Tibial nerve (tissue), 4 donors: ENCODE measurements at regions not wholly inside any gene's neighbourhood (a gene's known extent, or its start where the extent isn't known, plus 50 kb on each side); places are given as distances from the start of the nearest gene placed in this dataset.

Experiments
- DNase-seq, 2 donors: peaks; one replicate each; pipeline ENCODE4 v3.0.0-alpha.2; 2019; ENCODE audit warnings: low spot score in 2 of 2
- H3K27ac ChIP-seq, 4 donors: fragments of 200-600 bp; sonication (generic) in 3 of 4; one replicate each; pipeline ENCODE4 v1.5.1; 2017 to 2019; ENCODE audit warnings: mild to moderate bottlenecking in 1 of 4
- H3K27me3 ChIP-seq, 2 donors: fragments of 200-600 bp; sonication (generic) in 1 of 2; one replicate each; pipeline versions ENCODE4 v1.5.1 to v1.6.0; 2017 to 2019
- H3K36me3 ChIP-seq, 3 donors: fragments of 200-600 bp; sonication (generic); one replicate each; pipeline ENCODE4 v1.5.1; 2018 to 2019
- H3K4me1 ChIP-seq, 4 donors: fragments of 200-600 bp; sonication (generic) in 3 of 4; one replicate each; pipeline ENCODE4 v1.5.1; 2017 to 2019
- H3K4me3 ChIP-seq, 4 donors: fragments of 200-600 bp; sonication (generic) in 3 of 4; one replicate each; pipeline ENCODE4 v1.5.1; 2017 to 2019; ENCODE audit warnings: mild to moderate bottlenecking in 1 of 4, moderate library complexity in 1 of 4
- H3K9me3 ChIP-seq, 4 donors: fragments of 200-600 bp; sonication (generic) in 3 of 4; one replicate each; pipeline ENCODE4 v1.5.1; 2017 to 2019
- EP300 ChIP-seq, 2 donors: sonication (generic); formaldehyde crosslinking; IDR thresholded peaks; one replicate each; pipeline ENCODE4 v1.6.1; 2017; ENCODE audit warnings: antibody characterized with exemption in 2 of 2, mild to moderate bottlenecking in 1 of 2
- POLR2A ChIP-seq, 2 donors: fragments of 450-650 bp; IDR thresholded peaks; one replicate each; pipeline ENCODE4 v1.6.1; 2017; ENCODE audit warnings: antibody characterized with exemption in 2 of 2, mild to moderate bottlenecking in 2 of 2, moderate library complexity in 2 of 2
- WGBS, 2 donors: methylation state at CpG; one replicate each; pipeline ENCODE4 v1.1.5; 2018; 5-methylcytosine and 5-hydroxymethylcytosine counted together
- TF ChIP-seq, protein P1 (sequence below), 5 experiments: fragments of 200-600 bp in 3 of 5; fragments of 450-650 bp in 2 of 5; sonication (generic) in 3 of 5; IDR thresholded peaks; one replicate each; pipeline ENCODE4 v1.5.1; 2016 to 2019; ENCODE audit warnings: antibody characterized with exemption in 5 of 5, mild to moderate bottlenecking in 3 of 5, moderate library complexity in 2 of 5

DNA sequence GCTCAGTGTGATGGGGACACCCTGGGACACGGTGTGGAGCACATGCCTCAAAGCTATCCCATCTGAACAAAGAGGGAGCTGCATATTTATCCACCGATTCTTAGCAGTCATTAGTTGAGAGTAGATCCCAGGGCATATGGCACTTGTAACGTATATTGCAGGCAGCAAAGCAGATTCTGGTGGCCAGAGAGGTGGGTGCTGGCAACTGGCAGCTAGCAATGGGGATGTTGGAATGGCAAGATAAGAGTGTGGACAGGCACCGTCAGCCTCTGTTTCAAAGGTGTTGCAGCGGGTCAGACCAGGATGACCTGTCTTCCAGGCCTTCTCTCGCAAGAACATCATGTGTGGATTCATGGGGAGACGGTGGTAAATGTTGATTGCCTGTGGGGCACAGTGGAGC, 54.0 kb upstream of the ADRA1D start:
- Histone ChIP-seq H3K4me1 (peaks cover 0 to 6% (median 0%) of the 10 kb centered on the region in 4 donors), H3K9me3 (no peaks in the 10 kb centered on the region), H3K27me3 (no peaks in the 10 kb centered on the region), H3K27ac (no peak overlapping the region), H3K36me3 (no peaks in the 10 kb centered on the region), H3K4me3 (no peak overlapping the region)
- TF ChIP-seq POLR2A (IDR thresholded peaks at IDR 0.05) (no peak), EP300 (IDR thresholded peaks at IDR 0.05) (no peak)
- TF ChIP-seq, protein P1, sequence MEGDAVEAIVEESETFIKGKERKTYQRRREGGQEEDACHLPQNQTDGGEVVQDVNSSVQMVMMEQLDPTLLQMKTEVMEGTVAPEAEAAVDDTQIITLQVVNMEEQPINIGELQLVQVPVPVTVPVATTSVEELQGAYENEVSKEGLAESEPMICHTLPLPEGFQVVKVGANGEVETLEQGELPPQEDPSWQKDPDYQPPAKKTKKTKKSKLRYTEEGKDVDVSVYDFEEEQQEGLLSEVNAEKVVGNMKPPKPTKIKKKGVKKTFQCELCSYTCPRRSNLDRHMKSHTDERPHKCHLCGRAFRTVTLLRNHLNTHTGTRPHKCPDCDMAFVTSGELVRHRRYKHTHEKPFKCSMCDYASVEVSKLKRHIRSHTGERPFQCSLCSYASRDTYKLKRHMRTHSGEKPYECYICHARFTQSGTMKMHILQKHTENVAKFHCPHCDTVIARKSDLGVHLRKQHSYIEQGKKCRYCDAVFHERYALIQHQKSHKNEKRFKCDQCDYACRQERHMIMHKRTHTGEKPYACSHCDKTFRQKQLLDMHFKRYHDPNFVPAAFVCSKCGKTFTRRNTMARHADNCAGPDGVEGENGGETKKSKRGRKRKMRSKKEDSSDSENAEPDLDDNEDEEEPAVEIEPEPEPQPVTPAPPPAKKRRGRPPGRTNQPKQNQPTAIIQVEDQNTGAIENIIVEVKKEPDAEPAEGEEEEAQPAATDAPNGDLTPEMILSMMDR (IDR thresholded peaks at IDR 0.05): no peak
- WGBS, 2 donors: 89 to 91% methylated on average over 7 of the region's 7 CpGs
- DNase-seq: no peak

DNA sequence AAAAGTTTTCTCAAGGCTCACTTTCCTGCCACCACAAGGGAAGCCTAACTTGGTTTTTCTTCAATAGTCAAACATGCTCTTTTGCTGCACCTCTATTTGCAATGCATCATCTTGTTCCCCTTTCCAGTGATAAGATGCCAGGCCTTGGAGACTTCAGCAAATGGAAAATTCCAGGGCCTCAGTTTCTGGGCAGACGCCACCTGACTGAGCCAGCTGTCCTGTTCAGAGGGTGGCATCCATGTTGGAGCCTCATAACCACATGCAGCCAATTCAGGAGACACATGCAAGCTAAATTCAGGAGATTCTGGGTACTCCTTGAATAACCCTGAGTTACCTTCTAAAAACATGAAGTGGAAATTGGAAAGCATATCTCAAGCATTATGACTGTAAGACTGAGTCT, 51.8 kb upstream of the ADRA1D start:
- no peak overlapping the region for H3K4me3 ChIP-seq
- no peak overlapping the region for H3K27ac ChIP-seq
- DNase-seq: no peak
- no peaks in the 10 kb centered on the region for H3K27me3 ChIP-seq
- TF ChIP-seq, protein P1 (IDR thresholded peaks at IDR 0.05): no peak
- TF ChIP-seq POLR2A (IDR thresholded peaks at IDR 0.05): no peak
- TF ChIP-seq EP300 (IDR thresholded peaks at IDR 0.05): no peak
- no peaks in the 10 kb centered on the region for H3K9me3 ChIP-seq
- no peaks in the 10 kb centered on the region for H3K36me3 ChIP-seq
- H3K4me1 ChIP-seq: peaks cover 0 to 16% (median 0%) of the 10 kb centered on the region in 4 donors
- WGBS, 2 donors: 86 to 87% methylated on average over 1 of the region's 1 CpG

DNA sequence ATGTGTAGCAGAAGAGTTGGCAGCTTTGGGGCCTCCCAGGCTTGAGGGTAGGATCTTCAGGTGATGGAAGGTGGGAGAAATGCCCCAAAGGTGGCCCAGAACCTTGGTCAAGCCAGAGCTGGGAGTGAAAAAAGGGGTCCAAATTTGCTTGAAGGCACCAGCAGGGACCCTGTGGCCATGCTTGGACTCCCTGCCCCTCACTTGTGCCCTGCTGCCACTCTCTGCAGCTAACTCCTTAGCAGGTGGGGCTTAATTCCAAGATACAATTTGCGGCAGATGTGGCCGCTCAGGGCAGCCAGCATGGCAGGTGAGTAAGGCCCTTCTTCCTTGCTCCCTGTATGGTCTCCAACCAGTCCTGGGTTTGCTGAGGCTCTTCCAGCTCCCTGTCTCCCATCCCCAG, 51.3 kb upstream of the ADRA1D start:
- TF ChIP-seq POLR2A (IDR thresholded peaks at IDR 0.05) (no peak), EP300 (IDR thresholded peaks at IDR 0.05) (no peak)
- TF ChIP-seq, protein P1 (IDR thresholded peaks at IDR 0.05): no peak
- DNase-seq: no peak
- no peaks in the 10 kb centered on the region for H3K36me3 ChIP-seq
- peaks cover 0 to 12% (median 0%) of the 10 kb centered on the region in 4 donors for H3K4me1 ChIP-seq
- no peaks in the 10 kb centered on the region for H3K9me3 ChIP-seq
- no peaks in the 10 kb centered on the region for H3K27me3 ChIP-seq
- H3K27ac ChIP-seq: no peak overlapping the region
- H3K4me3 ChIP-seq: no peak overlapping the region
- WGBS, 2 donors: 100% methylated on average over 2 of the region's 2 CpGs

DNA sequence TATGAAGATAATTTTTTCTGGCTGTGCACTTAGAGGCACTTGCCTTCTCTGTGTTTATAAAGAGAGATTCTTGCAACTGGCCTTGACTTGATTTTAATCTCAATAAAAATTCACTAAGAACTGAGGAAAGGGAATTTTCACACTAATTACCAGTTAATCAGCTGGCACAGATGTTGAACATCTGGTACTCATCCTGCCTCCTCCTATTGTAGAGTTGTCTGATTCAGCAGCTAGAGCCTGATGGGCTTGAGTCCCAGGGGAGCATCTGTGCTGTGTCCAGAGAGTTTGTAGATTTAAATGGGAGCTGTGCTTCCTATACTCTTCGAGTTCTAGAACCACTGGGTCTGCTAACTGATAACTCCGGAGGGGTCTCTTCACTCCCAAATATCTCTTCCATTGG, 50.7 kb upstream of the ADRA1D start:
- H3K4me3 ChIP-seq: no peak overlapping the region
- no peaks in the 10 kb centered on the region for H3K27me3 ChIP-seq
- no peak for DNase-seq
- H3K36me3 ChIP-seq: no peaks in the 10 kb centered on the region
- no peaks in the 10 kb centered on the region for H3K9me3 ChIP-seq
- WGBS, 2 donors: 59 to 65% methylated on average over 2 of the region's 2 CpGs
- H3K4me1 ChIP-seq: peaks cover 0 to 12% (median 0%) of the 10 kb centered on the region in 4 donors
- TF ChIP-seq EP300 (IDR thresholded peaks at IDR 0.05) (no peak), POLR2A (IDR thresholded peaks at IDR 0.05) (no peak)
- TF ChIP-seq, protein P1 (IDR thresholded peaks at IDR 0.05): no peak
- no peak overlapping the region for H3K27ac ChIP-seq

DNA sequence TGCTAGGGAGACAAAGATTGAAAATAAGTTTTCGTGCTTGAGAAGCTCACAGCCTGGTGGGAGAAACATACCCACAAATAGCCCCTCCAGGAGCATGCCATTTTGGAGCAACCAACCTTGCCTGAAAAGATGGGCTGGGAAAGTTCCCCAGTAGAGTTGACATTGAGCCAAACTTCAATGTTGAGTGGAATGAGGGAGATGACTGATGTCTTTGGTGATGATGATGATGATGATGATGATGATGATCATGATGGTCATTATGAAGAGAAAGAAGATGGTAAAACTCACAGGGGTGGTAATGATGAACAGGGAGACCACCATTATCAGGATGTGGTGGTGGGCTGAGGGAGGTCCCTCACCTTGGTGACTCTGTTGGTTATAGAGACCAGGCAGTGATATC, 50.1 kb upstream of the ADRA1D start:
- H3K36me3 ChIP-seq: no peaks in the 10 kb centered on the region
- H3K4me3 ChIP-seq: no peak overlapping the region
- no peak for DNase-seq
- H3K27me3 ChIP-seq: no peaks in the 10 kb centered on the region
- no peaks in the 10 kb centered on the region for H3K9me3 ChIP-seq
- 72 to 79% methylated on average over 1 of the region's 1 CpG for WGBS, 2 donors
- TF ChIP-seq POLR2A (IDR thresholded peaks at IDR 0.05) (no peak), EP300 (IDR thresholded peaks at IDR 0.05) (no peak)
- TF ChIP-seq, protein P1 (IDR thresholded peaks at IDR 0.05): no peak
- no peak overlapping the region for H3K27ac ChIP-seq
- H3K4me1 ChIP-seq: peaks cover 0 to 12% (median 0%) of the 10 kb centered on the region in 4 donors
